ENCODE measurements at regions not wholly inside any gene's neighbourhood (a gene's known extent, or its start where the extent isn't known, plus 50 kb on each side); places are given as distances from the start of the nearest gene placed in this dataset.

DNA sequence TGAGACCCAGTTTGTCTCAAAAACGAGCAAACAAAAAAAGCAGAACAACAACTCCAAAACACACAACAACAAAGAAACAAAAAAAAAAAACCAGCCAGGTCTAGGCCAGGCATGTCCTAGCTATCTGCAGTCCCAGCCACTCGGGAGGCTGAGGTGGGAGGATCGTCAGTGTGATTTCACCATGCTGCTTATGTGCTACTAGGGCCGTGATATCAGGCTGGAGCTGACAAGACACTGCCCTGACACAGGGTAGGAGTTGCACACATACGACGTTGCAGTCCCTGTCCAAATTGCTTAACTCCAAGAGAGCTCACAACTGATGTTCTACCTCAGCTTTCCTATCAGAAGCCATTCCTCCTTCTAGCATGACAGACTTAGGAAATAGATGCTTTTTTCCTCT lies 204.9 kb downstream of the AASDH start:
- Histone ChIP-seq H3K27ac (no peak overlapping the region), H3K27me3 (replicated peaks) (no peaks in the 10 kb centered on the region), H3K36me3 (replicated peaks) (no peaks in the 10 kb centered on the region), H3K4me3 (ENCODE audit: low read depth, low read length) (no peak overlapping the region)
- DNase-seq, result no peak
- in situ Hi-C loops (cut with HindIII; ENCODE audit: low pct_ligation_motif_present, low sequenced_read_pairs), result no loop called here
- TF ChIP-seq, protein P1, sequence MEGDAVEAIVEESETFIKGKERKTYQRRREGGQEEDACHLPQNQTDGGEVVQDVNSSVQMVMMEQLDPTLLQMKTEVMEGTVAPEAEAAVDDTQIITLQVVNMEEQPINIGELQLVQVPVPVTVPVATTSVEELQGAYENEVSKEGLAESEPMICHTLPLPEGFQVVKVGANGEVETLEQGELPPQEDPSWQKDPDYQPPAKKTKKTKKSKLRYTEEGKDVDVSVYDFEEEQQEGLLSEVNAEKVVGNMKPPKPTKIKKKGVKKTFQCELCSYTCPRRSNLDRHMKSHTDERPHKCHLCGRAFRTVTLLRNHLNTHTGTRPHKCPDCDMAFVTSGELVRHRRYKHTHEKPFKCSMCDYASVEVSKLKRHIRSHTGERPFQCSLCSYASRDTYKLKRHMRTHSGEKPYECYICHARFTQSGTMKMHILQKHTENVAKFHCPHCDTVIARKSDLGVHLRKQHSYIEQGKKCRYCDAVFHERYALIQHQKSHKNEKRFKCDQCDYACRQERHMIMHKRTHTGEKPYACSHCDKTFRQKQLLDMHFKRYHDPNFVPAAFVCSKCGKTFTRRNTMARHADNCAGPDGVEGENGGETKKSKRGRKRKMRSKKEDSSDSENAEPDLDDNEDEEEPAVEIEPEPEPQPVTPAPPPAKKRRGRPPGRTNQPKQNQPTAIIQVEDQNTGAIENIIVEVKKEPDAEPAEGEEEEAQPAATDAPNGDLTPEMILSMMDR (IDR thresholded peaks at IDR 0.05; ENCODE audit: low read depth, low read length, missing control alignments), result no peak

DNA sequence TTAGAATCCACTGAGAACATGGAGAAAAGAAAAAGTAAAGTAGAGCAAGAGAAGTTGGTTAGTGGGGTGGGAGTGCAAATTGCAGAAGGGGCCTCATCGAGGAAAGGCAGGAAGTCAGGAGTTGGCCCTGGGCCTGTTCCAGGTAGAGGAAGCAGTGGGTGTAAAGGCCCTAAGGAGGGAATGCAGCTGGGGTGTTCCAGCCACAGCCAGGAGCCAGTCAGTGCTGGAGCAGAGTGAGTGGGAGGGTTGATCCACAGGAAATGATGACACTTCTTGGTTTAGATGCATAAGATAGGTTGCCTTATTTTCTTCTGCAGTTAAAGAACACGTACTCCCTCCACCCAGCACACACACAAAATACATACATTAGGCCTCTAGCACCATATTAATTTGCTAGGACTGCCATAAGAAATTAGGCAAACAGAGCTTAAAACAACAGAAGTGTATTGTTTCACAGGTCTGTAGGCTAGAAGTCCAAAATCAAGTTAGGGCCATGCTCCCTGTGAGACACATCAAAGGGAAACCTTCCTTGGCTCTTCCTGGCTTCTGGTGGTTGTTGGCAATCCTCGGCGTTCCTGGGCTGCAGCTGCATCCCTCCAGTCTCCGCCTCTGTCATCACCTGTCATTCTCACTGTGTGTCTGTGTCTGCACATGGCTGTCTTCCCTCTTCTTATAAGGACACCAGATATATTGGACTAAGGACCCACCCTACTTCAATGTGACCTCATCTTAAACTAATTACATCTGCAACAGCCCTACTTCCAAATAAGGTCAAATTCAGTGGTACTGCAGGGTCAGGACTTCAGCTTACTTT lies 205.9 kb downstream of the AASDH start:
- H3K27me3 ChIP-seq (replicated peaks), result no peaks in the 10 kb centered on the region
- in situ Hi-C loops (cut with HindIII; ENCODE audit: low pct_ligation_motif_present, low sequenced_read_pairs), result no loop called here
- TF ChIP-seq, protein P1 (IDR thresholded peaks at IDR 0.05; ENCODE audit: low read depth, low read length, missing control alignments), result no peak
- no peak overlapping the region for H3K4me3 ChIP-seq (ENCODE audit: low read depth, low read length)
- H3K27ac ChIP-seq, result no peak overlapping the region
- peak; percentile 27 for DNase-seq
- H3K36me3 ChIP-seq (replicated peaks), result no peaks in the 10 kb centered on the region

DNA sequence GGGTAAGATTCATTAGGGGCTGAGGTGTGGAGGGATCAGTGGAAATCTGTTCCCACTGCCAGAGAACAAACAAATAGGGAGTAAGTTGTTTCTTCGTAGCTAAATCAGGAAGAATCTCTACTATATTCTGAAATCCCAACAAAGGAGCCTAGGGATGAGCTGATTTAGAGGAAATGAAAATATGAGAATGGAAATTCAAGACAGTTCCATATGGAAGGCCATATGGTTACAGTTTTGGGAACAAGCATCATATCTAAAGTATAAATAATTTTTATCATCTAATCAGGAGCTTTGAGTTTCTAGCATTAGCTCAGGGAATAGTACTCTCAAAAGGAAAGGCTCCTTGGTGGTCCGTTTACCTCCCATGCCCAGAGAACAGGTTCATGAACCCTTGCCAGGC lies 218.2 kb downstream of the AASDH start:
- in situ Hi-C loops (cut with HindIII; ENCODE audit: low pct_ligation_motif_present, low sequenced_read_pairs), result no loop called here
- no peak overlapping the region for H3K27ac ChIP-seq
- TF ChIP-seq, protein P1 (IDR thresholded peaks at IDR 0.05; ENCODE audit: low read depth, low read length, missing control alignments), result no peak
- DNase-seq, result no peak
- H3K36me3 ChIP-seq (replicated peaks), result no peaks in the 10 kb centered on the region
- H3K27me3 ChIP-seq (replicated peaks), result no peaks in the 10 kb centered on the region
- no peak overlapping the region for H3K4me3 ChIP-seq (ENCODE audit: low read depth, low read length)

DNA sequence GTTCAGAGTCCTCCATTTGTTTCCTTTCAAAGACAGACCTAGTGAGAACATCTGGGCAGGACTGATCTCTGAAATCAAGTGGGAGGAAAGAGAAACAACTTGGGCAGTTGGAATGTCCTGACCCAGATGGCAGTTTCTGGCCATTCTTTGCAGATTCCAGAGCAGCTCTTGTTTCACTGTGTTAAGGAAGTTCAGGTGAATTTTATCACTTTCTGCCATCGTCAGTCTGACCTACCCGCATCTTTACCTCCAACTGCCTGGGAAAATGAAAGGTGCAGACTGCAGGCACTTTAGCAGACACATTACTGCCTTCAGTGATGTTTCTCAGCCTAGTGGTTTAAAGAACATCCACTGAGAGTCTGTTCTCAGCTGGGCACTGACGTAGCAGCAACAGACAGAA lies 216.2 kb downstream of the CEP135 start:
- Histone ChIP-seq H3K4me3 (ENCODE audit: low read depth, low read length) (no peak overlapping the region), H3K27me3 (replicated peaks) (no peaks in the 10 kb centered on the region), H3K36me3 (replicated peaks) (no peaks in the 10 kb centered on the region), H3K27ac (no peak overlapping the region)
- in situ Hi-C loops (cut with HindIII; ENCODE audit: low pct_ligation_motif_present, low sequenced_read_pairs), result no loop called here
- DNase-seq, result no peak
- TF ChIP-seq, protein P1 (IDR thresholded peaks at IDR 0.05; ENCODE audit: low read depth, low read length, missing control alignments), result no peak

DNA sequence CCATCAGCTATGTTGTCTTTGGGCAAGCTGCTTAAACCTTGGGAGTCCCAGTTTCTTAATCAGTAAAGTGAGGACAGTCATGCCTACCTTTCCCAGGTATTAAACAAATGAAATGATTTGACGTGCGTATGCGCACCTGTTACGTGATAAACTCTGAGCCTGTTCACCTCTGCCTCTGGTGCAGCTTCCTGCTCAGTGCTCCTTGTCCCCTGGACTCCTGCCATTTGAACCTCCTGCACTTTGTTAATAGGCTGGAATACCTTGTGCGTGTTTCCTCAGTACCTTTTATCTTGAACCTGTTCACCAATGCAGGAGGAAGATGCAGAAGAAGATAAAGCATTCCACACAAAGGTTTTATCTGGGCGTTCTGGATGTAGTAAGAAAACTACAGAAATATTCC lies 211.9 kb downstream of the CEP135 start:
- DNase-seq, result no peak
- Histone ChIP-seq H3K27ac (no peak overlapping the region), H3K27me3 (replicated peaks) (no peaks in the 10 kb centered on the region), H3K4me3 (ENCODE audit: low read depth, low read length) (no peak overlapping the region), H3K36me3 (replicated peaks) (no peaks in the 10 kb centered on the region)
- TF ChIP-seq, protein P1 (IDR thresholded peaks at IDR 0.05; ENCODE audit: low read depth, low read length, missing control alignments), result no peak
- in situ Hi-C loops (cut with HindIII; ENCODE audit: low pct_ligation_motif_present, low sequenced_read_pairs), result no loop called here

DNA sequence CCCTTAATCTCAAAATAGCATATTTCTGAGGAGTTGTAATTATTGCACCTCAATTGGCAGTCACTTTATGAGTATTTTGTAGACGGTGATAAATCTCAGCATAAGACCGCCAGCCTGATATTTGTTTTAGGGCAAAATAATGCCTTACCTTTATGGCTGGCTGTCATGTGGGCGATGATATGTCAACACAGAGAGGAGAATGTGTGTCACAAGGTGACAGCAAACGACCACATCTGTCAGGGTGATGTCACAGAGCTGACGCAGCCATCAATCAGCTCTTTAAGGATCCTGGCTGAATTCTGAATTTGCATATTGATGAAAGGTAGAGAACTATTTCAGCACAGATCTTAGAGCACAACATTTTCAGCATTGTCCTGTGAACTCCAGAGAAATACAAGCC lies 209.7 kb downstream of the CEP135 start:
- H3K27ac ChIP-seq, result no peak overlapping the region
- H3K27me3 ChIP-seq (replicated peaks), result no peaks in the 10 kb centered on the region
- no peak overlapping the region for H3K4me3 ChIP-seq (ENCODE audit: low read depth, low read length)
- H3K36me3 ChIP-seq (replicated peaks), result no peaks in the 10 kb centered on the region
- in situ Hi-C loops (cut with HindIII; ENCODE audit: low pct_ligation_motif_present, low sequenced_read_pairs), result no loop called here
- no peak for DNase-seq
- TF ChIP-seq, protein P1 (IDR thresholded peaks at IDR 0.05; ENCODE audit: low read depth, low read length, missing control alignments), result no peak

Measured in brain microvascular endothelial cell (primary cell).